Neural cell (in vitro differentiated cells): ENCODE measurements at regions not wholly inside any gene's neighbourhood (a gene's known extent, or its start where the extent isn't known, plus 50 kb on each side); places are given as distances from the start of the nearest gene placed in this dataset.

Source experiments
- H2AFZ ChIP-seq: fragments of 200-600, 300-800 bp; sonication (generic), shearing (Covaris generic); 2 replicates; pipeline ENCODE4 v1.6.0; 2014; ENCODE audit warnings: low read depth, mild to moderate bottlenecking, antibody characterized with exemption, low read length, moderate library complexity
- H3F3A ChIP-seq: fragments of 200-600 bp; shearing (Covaris generic); 2 replicates; pipeline ENCODE4 v1.6.1; 2016; ENCODE audit warnings: mild to moderate bottlenecking, moderate library complexity, mixed read lengths, antibody characterized with exemption, low read length; ENCODE audit not compliant: insufficient read depth, poor library complexity, severe bottlenecking
- H3K27ac ChIP-seq: fragments of 200-600, 300-800 bp; sonication (generic), shearing (Covaris generic); 2 replicates; pipeline ENCODE4 v1.5.1; 2014; ENCODE audit warnings: mild to moderate bottlenecking, low read length, moderate library complexity
- H3K27me3 ChIP-seq: fragments of 300-800, 200-600 bp; sonication (generic), shearing (Covaris generic); 2 replicates; pipeline ENCODE4 v1.6.0; 2014; ENCODE audit warnings: mild to moderate bottlenecking, low read depth, low read length, moderate library complexity; ENCODE audit not compliant: insufficient read depth
- H3K36me3 ChIP-seq: fragments of 300-800, 200-600 bp; sonication (generic), shearing (Covaris generic); 2 replicates; pipeline ENCODE4 v1.5.1; 2014; ENCODE audit warnings: mild to moderate bottlenecking, antibody characterized with exemption, low read length, moderate library complexity; ENCODE audit not compliant: insufficient read depth
- H3K4me2 ChIP-seq: fragments of 300-800, 200-600 bp; sonication (generic), shearing (Covaris generic); 2 replicates; pipeline ENCODE4 v1.6.0; 2014; ENCODE audit warnings: mild to moderate bottlenecking, low read length
- H3K4me3 ChIP-seq: fragments of 300-800, 200-600 bp; sonication (generic), shearing (Covaris generic); 2 replicates; pipeline ENCODE4 v1.5.1; 2014; ENCODE audit warnings: mild to moderate bottlenecking, low read length, moderate library complexity
- H3K79me2 ChIP-seq: fragments of 200-600 bp; shearing (Covaris generic); replicated peaks from 2 replicates; pipeline ENCODE4 v1.6.0; 2014; ENCODE audit warnings: mild to moderate bottlenecking, low read length, moderate library complexity; ENCODE audit not compliant: insufficient read depth
- H3K9ac ChIP-seq: fragments of 300-800, 200-600 bp; sonication (generic), shearing (Covaris generic); 2 replicates; pipeline ENCODE4 v1.6.1; 2016; ENCODE audit warnings: mild to moderate bottlenecking, low read length, mixed read lengths
- H3K9me2 ChIP-seq: fragments of 200-600 bp; shearing (Covaris generic); 2 replicates; pipeline ENCODE4 v1.6.1; 2016; ENCODE audit warnings: mild to moderate bottlenecking, low read length, mixed read lengths; ENCODE audit not compliant: insufficient read depth
- H3K9me3 ChIP-seq: fragments of 200-600, 300-800 bp; sonication (generic), shearing (Covaris generic); 2 replicates; pipeline ENCODE4 v1.6.1; 2016; ENCODE audit warnings: mild to moderate bottlenecking, mixed run types, low read length, moderate library complexity, mixed read lengths
- H4K20me1 ChIP-seq: fragments of 200-600 bp; shearing (Covaris generic); 2 replicates; pipeline ENCODE4 v1.6.1; 2016; ENCODE audit warnings: mild to moderate bottlenecking, mixed run types; ENCODE audit not compliant: insufficient read depth
- CTCF ChIP-seq: fragments of 450-650 bp; IDR thresholded peaks from 2 replicates; pipeline ENCODE4 v1.5.1; 2014; ENCODE audit warnings: antibody characterized with exemption, mild to moderate bottlenecking, moderate library complexity; ENCODE audit not compliant: poor library complexity, severe bottlenecking
- EP300 ChIP-seq: fragments of 450-650 bp; conservative IDR thresholded peaks from 2 replicates; pipeline ENCODE4 v1.6.1; 2014; ENCODE audit warnings: antibody characterized with exemption, mild to moderate bottlenecking, moderate library complexity; ENCODE audit not compliant: poor library complexity, severe bottlenecking
- EZH2 ChIP-seq: fragments of 200-600, 300-800 bp; shearing (Covaris generic), sonication (generic); IDR thresholded peaks from 2 replicates; pipeline ENCODE4 v1.6.1; 2014; ENCODE audit warnings: antibody characterized with exemption, low read length, borderline replicate concordance, mild to moderate bottlenecking; ENCODE audit not compliant: insufficient read depth, poor library complexity, severe bottlenecking
- MXI1 ChIP-seq: fragments of 450-650 bp; conservative IDR thresholded peaks from 2 replicates; pipeline ENCODE4 v1.6.1; 2014; ENCODE audit warnings: antibody characterized with exemption, mild to moderate bottlenecking; ENCODE audit not compliant: poor library complexity, severe bottlenecking
- POLR2AphosphoS5 ChIP-seq: IDR thresholded peaks from 2 replicates; pipeline ENCODE4 v1.6.1; 2012
- RAD21 ChIP-seq: fragments of 450-650 bp; conservative IDR thresholded peaks from 2 replicates; pipeline ENCODE4 v1.6.1; 2014; ENCODE audit warnings: antibody characterized with exemption, mild to moderate bottlenecking, moderate library complexity
- REST ChIP-seq: IDR thresholded peaks from 2 replicates; pipeline ENCODE4 v1.6.1; 2012; ENCODE audit warnings: borderline replicate concordance
- SMC3 ChIP-seq: fragments of 450-650 bp; conservative IDR thresholded peaks from 2 replicates; pipeline ENCODE4 v1.6.1; 2014; ENCODE audit warnings: antibody characterized with exemption, mild to moderate bottlenecking, moderate library complexity; ENCODE audit not compliant: poor library complexity
- TAF1 ChIP-seq: IDR thresholded peaks from 2 replicates; pipeline ENCODE4 v1.6.1; 2012; ENCODE audit warnings: low read depth

GRCh38 chr2:78586316-78586715 is 439.2 kb upstream of the REG3G start:
- Histone ChIP-seq H4K20me1 (no peaks in the 10 kb centered on the region), H3K9me2 (no peaks in the 10 kb centered on the region), H3K9ac (no peak overlapping the region), H3K4me3 (no peak overlapping the region), H3F3A (no peaks in the 10 kb centered on the region), H2AFZ (no peak overlapping the region), H3K27me3 (no peaks in the 10 kb centered on the region), H3K4me2 (no peak overlapping the region), H3K27ac (no peak overlapping the region), H3K79me2 (no peaks in the 10 kb centered on the region), H3K9me3 (no peaks in the 10 kb centered on the region), H3K36me3 (no peaks in the 10 kb centered on the region)
- TF ChIP-seq SMC3 = no peak
- no peak for TF ChIP-seq RAD21
- TF ChIP-seq MXI1 = no peak
- no peak for TF ChIP-seq POLR2AphosphoS5
- TF ChIP-seq CTCF = no peak
- no peak for TF ChIP-seq EZH2
- TF ChIP-seq EP300 = no peak
- TF ChIP-seq TAF1 = no peak

GRCh38 chr2:78589871-78590270 is 435.6 kb upstream of the REG3G start:
- H4K20me1 ChIP-seq = no peaks in the 10 kb centered on the region
- no peaks in the 10 kb centered on the region for H3F3A ChIP-seq
- H2AFZ ChIP-seq = no peak overlapping the region
- H3K79me2 ChIP-seq = no peaks in the 10 kb centered on the region
- no peaks in the 10 kb centered on the region for H3K27me3 ChIP-seq
- H3K9me3 ChIP-seq = no peaks in the 10 kb centered on the region
- H3K27ac ChIP-seq = no peak overlapping the region
- no peak overlapping the region for H3K4me3 ChIP-seq
- H3K36me3 ChIP-seq = no peaks in the 10 kb centered on the region
- H3K4me2 ChIP-seq = no peak overlapping the region
- no peak for TF ChIP-seq EP300
- no peak for TF ChIP-seq MXI1
- no peak for TF ChIP-seq EZH2
- TF ChIP-seq TAF1 = no peak
- no peak for TF ChIP-seq REST
- no peak for TF ChIP-seq SMC3
- no peak for TF ChIP-seq POLR2AphosphoS5
- no peak for TF ChIP-seq CTCF
- TF ChIP-seq RAD21 = no peak
- no peak overlapping the region for H3K9ac ChIP-seq
- no peaks in the 10 kb centered on the region for H3K9me2 ChIP-seq
